ENCODE measurements at regions not wholly inside any gene's neighbourhood (a gene's known extent, or its start where the extent isn't known, plus 50 kb on each side); places are given as distances from the start of the nearest gene placed in this dataset.

GRCh38 chr9:73077625-73078030 lies 74.0 kb upstream of the ANXA1 start:
- no peak for TF ChIP-seq POLR2AphosphoS5 (IDR thresholded peaks at IDR 0.05; ENCODE audit: low read depth, low read length)
- no peak for TF ChIP-seq TAF1 (IDR thresholded peaks at IDR 0.05; ENCODE audit: borderline replicate concordance, low read depth, low read length)
- TF ChIP-seq POLR2A (IDR thresholded peaks at IDR 0.05; ENCODE audit: low read depth, low read length): no peak
- no peak for FAIRE-seq
- no peak for DNase-seq (ENCODE audit: insufficient read length)

- no peak for DNase-seq (ENCODE audit: insufficient read length)
- no peak for TF ChIP-seq POLR2AphosphoS5 (IDR thresholded peaks at IDR 0.05; ENCODE audit: low read depth, low read length)
- no peak for TF ChIP-seq POLR2A (IDR thresholded peaks at IDR 0.05; ENCODE audit: low read depth, low read length)
- TF ChIP-seq TAF1 (IDR thresholded peaks at IDR 0.05; ENCODE audit: borderline replicate concordance, low read depth, low read length): no peak
Observed at GRCh38 chr9:73076970-73077369, 74.7 kb upstream of the ANXA1 start.

GRCh38 chr9:73074176-73074708 lies 77.4 kb upstream of the ANXA1 start:
- TF ChIP-seq POLR2AphosphoS5 (IDR thresholded peaks at IDR 0.05; ENCODE audit: low read depth, low read length) (no peak), POLR2A (IDR thresholded peaks at IDR 0.05; ENCODE audit: low read depth, low read length) (no peak), TAF1 (IDR thresholded peaks at IDR 0.05; ENCODE audit: borderline replicate concordance, low read depth, low read length) (no peak)
- DNase-seq (ENCODE audit: insufficient read length) (no peak), FAIRE-seq (no peak)

More at GRCh38 chr9:73076970-73077369, 74.7 kb upstream of the ANXA1 start:
- no peak for FAIRE-seq

- DNase-seq (ENCODE audit: insufficient read length) (no peak), FAIRE-seq (no peak)
- TF ChIP-seq TAF1 (IDR thresholded peaks at IDR 0.05; ENCODE audit: borderline replicate concordance, low read depth, low read length): no peak
- no peak for TF ChIP-seq POLR2A (IDR thresholded peaks at IDR 0.05; ENCODE audit: low read depth, low read length)
- no peak for TF ChIP-seq POLR2AphosphoS5 (IDR thresholded peaks at IDR 0.05; ENCODE audit: low read depth, low read length)
Observed at GRCh38 chr9:73073337-73074175, 78.1 kb upstream of the ANXA1 start.

- FAIRE-seq (no peak), DNase-seq (ENCODE audit: insufficient read length) (no peak)
- TF ChIP-seq POLR2AphosphoS5 (IDR thresholded peaks at IDR 0.05; ENCODE audit: low read depth, low read length) (no peak), TAF1 (IDR thresholded peaks at IDR 0.05; ENCODE audit: borderline replicate concordance, low read depth, low read length) (no peak), POLR2A (IDR thresholded peaks at IDR 0.05; ENCODE audit: low read depth, low read length) (no peak)
Observed at GRCh38 chr9:73067074-73067473, 84.6 kb upstream of the ANXA1 start.

DNA sequence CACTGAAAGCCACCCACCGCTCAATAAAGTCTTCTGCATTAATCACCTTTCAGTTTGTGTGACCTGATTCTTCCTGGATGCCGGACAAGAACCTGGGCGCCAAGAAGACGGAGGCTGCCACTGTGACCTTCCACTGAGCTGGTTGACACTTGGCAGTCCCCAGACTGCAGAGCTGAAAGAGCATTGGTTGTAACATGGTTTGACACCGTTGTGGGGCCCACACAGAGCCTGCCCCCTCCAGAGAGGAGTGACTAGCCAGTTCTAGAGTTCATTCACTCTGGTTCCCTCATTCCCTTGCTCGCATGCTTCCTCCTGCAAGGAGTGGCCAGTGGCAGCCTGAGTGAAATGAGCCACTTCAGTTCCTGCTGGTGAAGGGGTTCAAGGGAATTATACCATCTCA lies 86.2 kb upstream of the ANXA1 start:
- FAIRE-seq (no peak), DNase-seq (ENCODE audit: insufficient read length) (no peak)
- no peak for TF ChIP-seq POLR2AphosphoS5 (IDR thresholded peaks at IDR 0.05; ENCODE audit: low read depth, low read length)
- no peak for TF ChIP-seq TAF1 (IDR thresholded peaks at IDR 0.05; ENCODE audit: borderline replicate concordance, low read depth, low read length)
- no peak for TF ChIP-seq POLR2A (IDR thresholded peaks at IDR 0.05; ENCODE audit: low read depth, low read length)

- TF ChIP-seq TAF1 (IDR thresholded peaks at IDR 0.05; ENCODE audit: borderline replicate concordance, low read depth, low read length): no peak
- TF ChIP-seq POLR2AphosphoS5 (IDR thresholded peaks at IDR 0.05; ENCODE audit: low read depth, low read length): no peak
- no peak for TF ChIP-seq POLR2A (IDR thresholded peaks at IDR 0.05; ENCODE audit: low read depth, low read length)
- DNase-seq (ENCODE audit: insufficient read length) (no peak), FAIRE-seq (no peak)
Observed at GRCh38 chr9:73064315-73064714, 87.3 kb upstream of the ANXA1 start.

GRCh38 chr9:73061146-73061545 lies 90.5 kb upstream of the ANXA1 start:
- no peak for FAIRE-seq
- DNase-seq (ENCODE audit: insufficient read length): no peak
- TF ChIP-seq POLR2A (IDR thresholded peaks at IDR 0.05; ENCODE audit: low read depth, low read length) (no peak), POLR2AphosphoS5 (IDR thresholded peaks at IDR 0.05; ENCODE audit: low read depth, low read length) (no peak), TAF1 (IDR thresholded peaks at IDR 0.05; ENCODE audit: borderline replicate concordance, low read depth, low read length) (no peak)

GRCh38 chr9:73059247-73059646 lies 92.4 kb upstream of the ANXA1 start:
- no peak for FAIRE-seq
- DNase-seq (ENCODE audit: insufficient read length): no peak
- TF ChIP-seq POLR2A (IDR thresholded peaks at IDR 0.05; ENCODE audit: low read depth, low read length) (no peak), POLR2AphosphoS5 (IDR thresholded peaks at IDR 0.05; ENCODE audit: low read depth, low read length) (no peak), TAF1 (IDR thresholded peaks at IDR 0.05; ENCODE audit: borderline replicate concordance, low read depth, low read length) (no peak)

DNA sequence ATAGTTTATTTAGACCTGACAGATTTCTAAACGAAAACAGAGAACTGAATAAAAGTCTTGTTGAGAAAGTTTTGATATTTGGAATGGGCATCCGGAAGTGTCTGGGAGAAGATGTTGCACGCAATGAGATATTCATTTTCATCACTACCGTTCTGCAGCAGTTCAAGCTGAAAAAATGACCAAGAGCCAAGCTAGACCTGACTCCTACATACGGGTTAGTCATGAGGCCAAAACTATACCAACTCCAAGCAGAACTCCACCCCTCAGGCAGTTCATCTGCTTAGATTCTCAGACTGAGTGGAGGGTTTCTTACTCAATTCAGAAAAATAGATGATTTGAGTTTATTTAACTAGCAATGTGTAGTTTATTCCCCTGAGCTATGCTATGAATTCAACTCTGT lies 95.4 kb upstream of the ANXA1 start:
- DNase-seq (ENCODE audit: insufficient read length) (no peak), FAIRE-seq (no peak)
- no peak for TF ChIP-seq TAF1 (IDR thresholded peaks at IDR 0.05; ENCODE audit: borderline replicate concordance, low read depth, low read length)
- no peak for TF ChIP-seq POLR2A (IDR thresholded peaks at IDR 0.05; ENCODE audit: low read depth, low read length)
- no peak for TF ChIP-seq POLR2AphosphoS5 (IDR thresholded peaks at IDR 0.05; ENCODE audit: low read depth, low read length)

DNA sequence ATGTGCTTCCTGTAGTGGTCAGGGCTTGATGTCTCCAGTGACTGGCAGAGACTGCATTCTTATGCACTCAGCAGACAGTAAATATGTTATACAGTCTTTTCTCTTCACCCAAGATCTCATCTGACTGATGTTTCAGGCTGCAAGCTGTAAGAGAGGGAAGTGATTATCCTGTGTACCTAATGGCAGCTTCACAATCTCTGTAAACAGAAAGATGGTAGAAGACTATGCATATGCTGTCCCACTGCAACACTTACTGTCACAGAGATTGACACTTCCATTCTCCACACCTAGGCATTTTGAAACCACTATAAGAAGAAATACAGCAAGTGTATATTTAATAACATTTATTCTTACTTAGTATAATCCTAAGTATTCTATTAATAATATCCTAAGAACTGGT lies 97.6 kb upstream of the ANXA1 start:
- TF ChIP-seq POLR2A (IDR thresholded peaks at IDR 0.05; ENCODE audit: low read depth, low read length) (no peak), POLR2AphosphoS5 (IDR thresholded peaks at IDR 0.05; ENCODE audit: low read depth, low read length) (no peak), TAF1 (IDR thresholded peaks at IDR 0.05; ENCODE audit: borderline replicate concordance, low read depth, low read length) (no peak)
- FAIRE-seq: no peak
- DNase-seq (ENCODE audit: insufficient read length): no peak

- DNase-seq (ENCODE audit: insufficient read length): no peak
- FAIRE-seq: no peak
- TF ChIP-seq POLR2A (IDR thresholded peaks at IDR 0.05; ENCODE audit: low read depth, low read length): no peak
- TF ChIP-seq TAF1 (IDR thresholded peaks at IDR 0.05; ENCODE audit: borderline replicate concordance, low read depth, low read length): no peak
- no peak for TF ChIP-seq POLR2AphosphoS5 (IDR thresholded peaks at IDR 0.05; ENCODE audit: low read depth, low read length)
Observed at GRCh38 chr9:73053543-73053942, 98.1 kb upstream of the ANXA1 start.
